GM19240 (cell line): ENCODE measurements at regions not wholly inside any gene's neighbourhood (a gene's known extent, or its start where the extent isn't known, plus 50 kb on each side); places are given as distances from the start of the nearest gene placed in this dataset.

Experiments used
- DNase-seq: peaks from one replicate; pipeline ENCODE4 v3.0.0; 2011; ENCODE audit warnings: low spot score; ENCODE audit not compliant: insufficient read length

DNA sequence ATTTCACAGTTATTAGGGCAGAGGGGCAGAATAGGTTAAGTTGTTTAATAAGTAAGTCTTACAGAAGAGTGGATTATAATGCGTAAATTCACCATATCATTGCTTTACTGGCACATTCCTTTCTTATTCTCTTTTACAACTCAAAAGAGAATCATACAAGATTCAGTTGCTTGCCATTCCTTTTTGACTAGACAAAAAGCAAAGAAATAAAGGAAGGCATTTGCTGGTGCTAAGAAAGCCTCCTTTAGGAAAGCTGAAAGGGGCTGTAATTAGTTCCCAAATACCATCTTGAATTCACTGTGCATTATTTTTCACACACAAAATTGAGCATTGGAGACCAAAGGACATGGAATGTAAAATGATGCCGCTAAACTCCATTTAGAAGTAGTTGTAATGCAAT is 499.3 kb downstream of the NXPH1 start:
- no peak for DNase-seq

DNA sequence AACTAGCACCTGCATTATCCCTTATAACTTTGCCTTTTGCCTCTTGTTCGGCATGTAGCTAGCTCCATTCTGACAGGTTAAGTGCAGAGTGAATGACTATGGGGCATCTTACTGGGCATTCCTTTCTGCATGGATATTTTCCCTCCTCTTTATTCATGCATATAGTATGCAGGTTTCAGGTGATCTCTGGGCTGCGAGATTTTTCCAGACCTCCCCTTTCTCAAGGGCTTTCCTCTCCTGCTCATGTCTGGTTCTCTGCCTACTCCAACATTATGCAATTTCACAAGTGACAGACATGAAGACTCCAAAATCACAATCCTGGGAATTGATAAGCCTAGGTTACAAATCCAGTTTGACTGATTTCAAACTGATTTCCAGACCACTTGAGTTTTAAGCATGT is 503.8 kb downstream of the NXPH1 start:
- no peak for DNase-seq

DNA sequence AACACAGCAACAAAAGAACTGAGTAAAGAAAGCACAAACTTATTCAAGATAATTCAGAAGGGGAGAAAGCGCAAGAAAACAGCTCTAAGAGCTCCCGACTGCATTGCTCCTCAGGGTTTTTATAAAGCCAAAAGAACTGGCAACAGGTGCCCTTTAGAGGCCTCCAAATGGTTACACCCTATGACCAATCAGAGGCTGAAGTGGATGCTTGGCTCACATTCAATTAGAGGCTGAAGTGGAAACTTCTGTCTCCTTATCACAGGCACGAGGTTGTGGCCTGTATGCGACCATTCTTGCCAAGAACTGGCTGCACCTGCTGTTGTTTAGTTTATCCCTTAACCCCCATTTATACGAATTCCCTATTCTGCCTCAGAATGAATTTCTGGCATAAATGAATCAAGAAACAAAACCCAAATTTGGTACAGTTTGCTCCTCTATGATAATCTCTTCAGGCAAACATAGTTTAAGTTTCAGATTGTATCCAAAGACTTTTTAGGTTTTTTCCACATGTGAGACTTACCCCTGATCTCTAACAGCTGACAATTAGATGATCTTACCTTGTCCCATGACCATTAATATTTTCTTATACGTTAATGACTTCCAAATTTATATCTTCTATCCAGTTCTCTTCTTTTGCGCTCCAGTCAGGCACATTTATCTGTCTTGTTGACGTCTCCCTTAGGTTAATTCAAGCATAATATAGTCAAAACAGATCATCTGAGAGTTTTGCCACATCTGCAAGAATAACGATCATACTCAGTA is 504.8 kb downstream of the NXPH1 start:
- DNase-seq, result no peak

DNA sequence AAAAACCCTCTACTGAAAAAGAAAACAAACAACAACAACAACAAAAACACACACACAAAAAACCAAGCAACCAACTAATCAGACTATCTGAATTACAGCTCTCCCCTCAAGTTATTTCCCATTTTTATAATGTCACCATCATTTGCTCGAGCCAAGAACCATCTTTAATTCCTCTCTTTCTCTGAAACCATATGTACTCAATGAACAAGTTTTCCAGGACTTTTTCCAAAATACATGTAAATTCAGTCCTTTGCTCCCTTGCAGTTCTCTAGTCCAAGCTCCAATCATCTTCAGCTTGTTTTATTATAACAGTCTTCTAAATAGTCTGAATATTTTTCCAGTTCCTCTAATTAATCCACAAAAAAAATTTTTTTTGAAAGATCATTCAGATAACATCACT is 506.0 kb downstream of the NXPH1 start:
- DNase-seq, result no peak

DNA sequence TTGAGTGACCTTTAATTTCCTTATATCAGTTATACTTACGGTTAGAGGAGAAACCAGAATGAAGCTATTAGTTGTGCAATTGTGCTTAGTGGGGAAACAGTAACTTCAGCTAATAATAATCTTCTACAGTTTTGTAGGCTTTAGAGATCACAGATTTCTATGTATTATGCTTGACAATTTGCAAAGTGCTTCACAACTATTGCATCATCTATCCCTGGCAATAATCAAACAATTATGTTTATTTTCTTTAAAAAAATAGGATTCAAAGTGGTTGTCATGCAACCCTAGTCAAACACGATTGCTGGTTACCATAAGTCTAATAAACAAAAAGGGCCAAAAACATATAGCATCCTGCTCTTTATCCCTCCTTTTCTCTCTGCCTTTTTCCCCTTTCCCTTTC is 530.3 kb downstream of the NXPH1 start:
- no peak for DNase-seq

DNA sequence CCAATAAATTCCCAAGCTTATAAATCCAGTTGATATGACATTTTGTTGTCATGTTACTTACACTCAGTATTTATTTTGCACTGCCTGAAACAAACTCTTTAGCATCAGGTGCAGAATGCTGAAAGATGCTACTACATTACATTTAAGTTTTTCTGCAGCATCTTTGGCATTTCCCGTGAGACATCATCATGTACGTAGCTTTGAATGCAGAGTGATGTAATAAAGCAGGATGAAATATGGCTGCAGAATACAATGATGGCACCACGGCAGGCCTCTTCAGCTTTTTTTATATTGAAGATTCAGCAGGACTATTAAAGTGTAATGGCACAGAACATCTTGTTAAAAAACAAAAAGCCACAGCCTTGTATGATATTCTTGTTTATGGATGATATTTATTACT is 531.8 kb downstream of the NXPH1 start:
- DNase-seq, result no peak

DNA sequence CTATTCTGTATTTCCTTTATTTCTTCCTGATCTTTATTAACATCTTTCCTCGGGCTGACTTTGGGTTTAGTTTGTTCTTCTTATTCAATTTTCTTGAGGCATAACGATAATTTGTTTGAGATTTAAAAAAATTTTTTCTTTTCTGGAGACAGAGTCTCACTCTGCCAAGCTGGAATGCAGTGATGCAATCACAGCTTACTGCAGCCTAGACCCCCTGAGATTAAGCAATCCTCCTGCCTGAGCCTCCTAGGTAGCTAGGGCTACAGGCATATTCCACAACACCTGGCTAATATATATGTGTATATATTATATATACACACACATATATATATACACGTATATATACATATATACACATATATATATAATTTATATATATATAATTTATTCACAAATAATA is 540.2 kb downstream of the NXPH1 start:
- DNase-seq, result no peak

DNA sequence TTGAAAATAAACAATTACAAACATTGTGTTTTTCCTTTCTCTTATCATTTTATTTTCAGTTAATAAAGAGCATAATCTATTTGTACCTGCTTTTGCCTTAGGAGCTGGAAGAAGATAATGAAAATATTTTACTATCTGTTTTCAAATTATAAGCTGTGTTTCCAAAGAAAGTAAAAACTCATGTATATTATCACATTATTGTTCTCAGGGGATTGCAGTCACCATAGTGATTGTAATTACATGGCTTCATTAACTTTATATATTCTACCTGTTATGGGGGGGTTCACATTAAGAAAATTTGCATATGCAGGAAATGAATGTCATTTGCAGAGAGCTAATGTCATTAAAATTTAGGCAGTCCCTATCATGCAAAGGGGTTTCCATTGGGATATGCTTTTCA is 542.3 kb downstream of the NXPH1 start:
- DNase-seq, result no peak

DNA sequence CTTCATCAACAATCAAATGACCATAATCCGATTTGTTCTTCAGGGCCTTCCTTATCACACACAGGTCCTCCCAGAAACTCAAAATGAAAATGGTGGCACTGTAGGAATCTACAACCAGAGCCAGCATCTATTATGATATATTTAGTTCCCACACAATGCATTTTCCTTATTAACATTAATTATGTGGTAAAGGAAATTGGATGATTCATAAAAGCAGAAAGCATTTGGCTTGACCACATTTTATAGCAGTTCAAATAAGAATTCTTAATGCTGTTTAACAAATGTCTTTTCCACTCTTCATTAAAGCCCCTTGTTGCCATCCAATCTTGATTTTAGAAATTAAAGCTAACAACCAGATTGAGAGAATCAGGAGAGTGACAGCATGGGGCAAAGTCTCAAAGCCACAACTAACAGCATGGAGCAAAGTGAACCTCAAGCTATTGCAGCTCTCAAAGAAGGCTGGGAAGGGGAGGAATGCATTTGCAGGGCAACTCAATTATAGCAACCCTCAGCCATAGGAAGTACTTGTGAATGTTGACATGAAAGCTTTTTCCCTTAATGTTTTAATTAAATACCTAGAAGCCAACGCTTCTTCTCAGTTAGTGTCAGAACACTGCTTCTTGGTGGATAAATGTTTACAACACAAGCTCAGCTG is 549.1 kb downstream of the NXPH1 start:
- no peak for DNase-seq

DNA sequence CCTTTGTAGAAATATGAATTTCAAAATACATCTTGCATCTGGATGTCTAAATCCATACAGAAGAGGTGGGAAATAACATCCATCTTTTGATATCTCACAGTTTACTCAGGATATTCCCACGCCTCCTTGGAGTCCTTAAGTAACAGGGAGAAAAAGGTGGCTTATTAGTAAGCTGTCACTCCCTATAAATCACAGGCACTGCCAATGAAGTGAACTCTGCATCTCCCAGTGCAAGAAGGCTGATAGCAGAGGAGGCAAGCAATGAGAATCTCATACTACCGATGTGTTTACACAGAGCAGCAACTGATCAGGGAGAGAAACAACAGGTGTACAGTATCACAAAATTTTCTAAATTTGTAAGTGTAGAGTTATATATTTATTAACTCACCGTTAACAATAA is 551.8 kb downstream of the NXPH1 start:
- no peak for DNase-seq

DNA sequence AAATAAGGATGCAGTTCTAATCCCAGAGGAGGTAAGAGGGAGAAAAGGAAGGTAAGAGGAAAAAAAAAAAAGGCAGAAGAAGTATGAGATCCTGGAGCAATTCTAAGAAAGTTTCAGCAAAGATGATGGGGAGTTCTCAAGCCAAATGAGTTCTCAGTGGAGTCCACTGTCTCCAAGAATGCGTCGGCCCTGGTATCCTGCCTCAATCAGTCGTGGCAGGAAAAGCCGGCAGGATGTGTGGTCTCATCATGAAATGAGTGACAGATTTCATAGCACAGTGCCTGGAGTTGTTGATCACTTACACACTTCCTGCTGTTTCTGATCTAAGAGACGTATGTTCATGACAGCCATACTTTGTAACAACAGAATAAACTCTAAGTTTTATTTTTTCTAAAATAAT is 554.9 kb downstream of the NXPH1 start:
- DNase-seq, result no peak

DNA sequence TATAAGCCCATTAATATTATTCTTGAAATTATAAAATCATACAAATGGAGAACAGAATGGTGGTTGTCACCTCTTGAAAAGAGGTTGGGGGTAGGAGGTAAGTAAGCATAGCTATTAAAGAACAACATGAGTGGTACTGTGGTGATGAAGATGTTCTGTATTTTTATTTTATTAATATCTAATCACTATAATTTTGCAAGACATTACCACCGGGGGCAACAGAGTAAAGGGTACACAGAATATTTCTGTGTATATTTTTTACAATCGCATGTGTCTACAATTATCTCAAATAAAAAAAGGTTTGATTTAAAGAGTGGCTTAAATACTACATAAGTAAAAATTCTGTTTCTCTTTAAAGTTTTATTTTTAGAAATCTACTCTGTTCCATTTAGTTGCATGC is 557.8 kb downstream of the NXPH1 start:
- no peak for DNase-seq

DNA sequence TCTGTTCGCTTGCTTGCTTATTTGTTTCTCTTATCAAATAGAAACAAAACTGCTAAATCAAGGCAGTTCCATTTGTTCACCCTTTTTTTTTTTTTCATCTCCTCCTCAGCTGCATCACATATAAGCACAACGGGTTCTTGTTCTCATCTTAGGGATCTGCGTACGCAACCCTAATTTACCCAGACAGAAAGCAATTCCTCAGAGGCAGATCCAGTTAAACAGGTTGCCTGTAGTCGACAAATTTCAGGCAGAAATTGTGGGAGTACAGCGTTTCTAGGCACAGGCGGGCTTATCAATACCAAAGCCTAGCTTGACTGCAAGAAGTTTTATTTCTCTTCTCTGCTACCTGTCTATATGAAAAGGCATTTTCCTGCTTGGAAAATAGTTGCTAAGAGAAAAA is 565.4 kb downstream of the NXPH1 start:
- no peak for DNase-seq

DNA sequence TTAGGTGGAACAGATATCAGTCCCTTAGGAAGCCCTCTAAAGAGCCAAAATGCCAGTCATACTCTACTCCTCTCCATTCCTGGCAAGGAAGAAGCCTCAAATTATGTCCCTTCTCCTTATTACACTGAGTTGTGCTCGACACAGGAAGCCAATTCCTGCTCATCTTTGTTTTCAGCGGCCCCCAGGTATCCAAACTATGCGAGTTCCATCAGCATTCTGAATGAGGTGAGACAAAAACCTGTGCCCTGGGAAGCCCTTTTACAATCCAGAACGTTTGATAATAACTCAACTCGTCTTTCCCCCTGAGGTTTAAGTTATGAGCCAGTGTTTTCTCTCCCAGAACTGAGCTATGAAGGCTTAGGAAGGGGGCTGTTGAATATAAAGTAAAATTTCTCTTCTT is 580.5 kb downstream of the NXPH1 start:
- no peak for DNase-seq

DNA sequence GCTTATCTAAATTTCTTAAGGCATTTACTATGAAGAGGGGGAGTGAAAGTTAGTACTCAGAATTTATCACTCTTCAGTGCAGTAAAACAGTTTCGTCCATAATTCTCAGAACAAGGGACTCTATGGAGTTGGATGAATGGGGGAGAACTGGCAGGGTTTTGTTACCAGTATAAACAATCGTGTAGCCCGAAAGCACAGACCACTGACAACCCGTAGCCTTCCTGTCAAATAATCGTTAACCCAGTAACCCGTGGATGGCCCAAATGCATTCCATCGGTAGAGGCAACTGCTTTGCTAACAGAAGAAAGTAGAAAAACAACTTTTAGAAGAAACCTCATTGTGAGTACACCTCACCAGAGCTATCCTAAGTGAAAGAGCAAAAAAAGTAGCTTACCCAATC is 583.9 kb downstream of the NXPH1 start:
- DNase-seq, result no peak

DNA sequence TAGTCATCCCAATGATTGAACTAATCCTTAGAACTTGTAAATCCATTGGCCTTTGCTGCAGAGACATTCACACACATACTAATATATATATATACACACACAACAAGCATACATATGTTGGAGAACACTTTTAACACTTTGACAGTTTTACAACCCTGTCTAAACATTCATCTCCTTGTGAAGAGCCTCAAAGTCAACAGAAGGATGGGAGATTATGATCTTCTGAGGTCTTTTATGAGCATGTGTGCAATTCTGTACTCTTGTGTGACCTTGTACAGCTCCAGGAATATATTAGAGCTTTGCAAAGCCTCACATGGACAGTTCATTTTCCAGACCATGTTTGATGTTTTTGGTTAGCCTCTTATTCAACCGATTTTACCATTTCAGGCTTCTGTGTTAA is 589.0 kb downstream of the NXPH1 start:
- DNase-seq, result no peak

DNA sequence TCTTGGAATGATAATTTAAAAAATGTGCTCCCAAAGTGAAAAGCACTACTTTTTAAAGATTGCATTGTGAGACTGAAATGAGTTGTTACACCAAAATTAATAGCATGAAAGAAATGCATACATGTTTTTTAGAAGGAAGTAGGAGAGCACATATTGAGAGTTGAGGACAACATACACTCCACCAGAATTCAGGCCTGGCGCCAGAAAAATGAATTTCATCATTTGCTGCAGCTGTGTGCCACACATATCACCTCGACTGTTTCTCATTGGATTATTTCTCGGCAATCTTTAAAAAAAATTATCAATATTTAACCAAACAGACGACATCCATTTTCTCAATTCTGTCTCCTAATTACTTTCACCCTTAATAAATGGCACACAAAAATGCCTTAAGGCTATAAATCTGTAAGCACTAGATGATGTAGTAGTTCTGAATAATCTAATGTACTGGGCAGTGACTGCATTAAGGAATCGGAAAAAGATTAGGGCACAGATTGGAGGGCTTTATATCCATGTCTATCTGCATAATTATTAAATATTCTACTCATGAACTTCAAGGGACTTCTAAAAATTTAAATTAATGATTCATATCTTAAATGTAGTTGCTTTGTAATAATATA is 590.4 kb downstream of the NXPH1 start:
- no peak for DNase-seq

DNA sequence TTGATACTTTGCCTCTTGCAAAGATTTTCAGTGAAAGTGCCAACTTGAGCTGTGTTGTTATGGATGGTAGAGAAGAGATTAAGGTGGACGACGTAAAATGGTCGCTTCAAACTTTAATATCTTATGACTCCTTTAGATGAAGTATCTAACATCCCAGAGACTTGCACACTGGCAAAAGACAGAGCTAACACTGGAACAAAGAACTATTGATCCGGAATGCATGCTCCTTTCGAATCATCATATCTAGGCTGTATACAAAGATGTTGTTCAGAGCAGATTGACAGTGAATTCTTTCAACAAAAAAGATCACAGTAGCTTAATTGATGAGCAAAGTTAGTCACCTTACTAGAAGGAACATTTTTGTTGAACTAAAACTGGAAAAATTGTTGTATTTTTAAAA is 592.7 kb downstream of the NXPH1 start:
- no peak for DNase-seq

DNA sequence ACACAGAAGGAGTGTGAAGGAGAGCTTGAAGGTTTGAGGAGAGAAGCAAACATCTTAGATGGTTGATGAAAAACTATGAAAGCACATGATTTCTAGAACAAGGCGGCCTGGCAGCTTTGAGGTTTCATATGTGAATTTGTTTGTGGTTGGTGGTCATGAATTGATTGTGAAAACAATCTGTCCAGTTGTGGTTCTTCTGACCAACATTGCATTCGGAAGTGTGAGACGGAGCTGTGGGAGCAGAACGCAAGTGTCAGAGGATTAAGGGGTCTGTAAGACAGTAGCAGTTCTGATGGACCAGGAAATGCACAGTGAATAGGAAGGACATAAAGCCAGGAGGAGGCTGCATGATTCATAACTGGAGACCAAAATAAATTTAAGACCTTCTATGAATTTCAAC is 594.6 kb downstream of the NXPH1 start:
- no peak for DNase-seq

DNA sequence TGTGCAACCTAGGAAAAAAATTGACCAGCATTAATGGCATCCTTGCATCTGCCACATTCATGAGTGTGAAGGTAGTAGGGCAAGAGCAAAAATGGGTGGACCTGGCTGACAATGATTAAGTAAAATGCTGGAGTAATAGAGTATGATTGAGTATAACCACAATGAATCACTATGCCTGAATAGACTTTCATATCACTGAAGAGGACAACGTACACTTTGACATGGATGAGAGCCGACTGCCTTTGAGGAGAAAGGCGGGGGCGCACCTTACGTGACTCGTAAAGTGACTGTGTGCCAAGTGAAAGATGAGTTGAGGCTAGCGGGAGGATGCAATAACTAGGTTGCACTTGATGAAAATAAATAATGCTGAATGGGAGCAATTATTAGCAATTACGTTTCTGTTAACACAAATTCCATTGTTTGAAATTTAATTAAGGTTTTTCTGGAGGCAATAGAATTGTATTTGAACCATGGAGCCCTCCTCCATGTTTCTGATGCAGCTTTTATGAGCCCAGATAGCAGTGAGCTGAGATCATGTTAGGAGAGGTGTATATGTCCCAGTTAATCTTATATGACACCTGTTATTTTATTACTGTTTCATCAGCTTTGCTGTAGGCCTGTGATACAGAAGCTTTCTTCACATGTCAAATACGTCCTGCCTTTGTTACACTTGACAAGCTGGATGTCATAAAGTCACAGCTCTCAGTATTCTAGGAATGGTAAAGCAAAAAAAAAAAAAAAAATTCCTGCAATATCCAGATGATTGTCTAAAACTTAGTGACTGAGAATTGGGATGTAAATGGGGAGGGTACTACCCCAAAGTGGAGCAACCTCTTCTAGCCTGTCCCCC is 596.5 kb downstream of the NXPH1 start:
- no peak for DNase-seq

DNA sequence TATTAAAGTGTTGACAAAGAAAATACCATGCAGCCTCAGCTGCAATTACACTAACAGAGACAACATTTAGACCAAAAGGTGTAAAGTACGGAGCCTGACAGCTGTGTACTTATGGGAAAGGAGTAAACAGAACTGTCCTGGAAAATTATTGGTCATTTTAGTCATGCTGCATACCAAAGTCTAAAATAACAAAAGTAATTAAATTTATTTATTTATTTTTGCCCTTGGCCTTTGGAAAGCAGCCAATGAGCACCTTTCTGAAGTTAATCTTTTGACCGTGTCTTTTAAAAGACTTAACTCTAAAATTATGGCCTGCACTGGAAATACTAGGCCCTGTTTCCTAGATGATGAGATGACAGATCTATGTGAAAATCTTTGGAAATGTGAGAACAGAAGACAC is 597.6 kb downstream of the NXPH1 start:
- DNase-seq, result no peak

DNA sequence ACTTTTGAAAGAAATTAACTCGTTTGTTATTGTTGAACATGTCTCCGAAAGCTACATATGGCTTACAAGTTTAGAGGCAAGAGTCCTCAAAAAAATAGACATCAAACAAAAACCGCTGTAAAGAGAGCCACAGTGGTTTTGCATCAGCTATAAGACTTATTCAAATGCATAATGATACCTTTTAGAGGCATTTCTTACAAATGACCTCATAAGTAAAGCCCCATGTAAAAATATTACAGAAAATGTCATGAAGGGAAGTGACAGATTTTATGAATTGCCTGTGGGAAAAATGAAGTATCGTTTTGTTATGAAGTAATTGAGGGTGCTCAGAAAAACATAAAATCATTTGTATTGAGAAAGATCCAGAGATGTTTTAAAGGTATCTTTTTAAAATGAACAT is 598.0 kb downstream of the NXPH1 start:
- no peak for DNase-seq
